Neural cell (in vitro differentiated cells): ENCODE measurements at regions not wholly inside any gene's neighbourhood (a gene's known extent, or its start where the extent isn't known, plus 50 kb on each side); places are given as distances from the start of the nearest gene placed in this dataset.

ENCODE experiments used
- EP300 ChIP-seq: fragments of 450-650 bp; conservative IDR thresholded peaks from 2 replicates; pipeline ENCODE4 v1.6.1; 2014; ENCODE audit warnings: antibody characterized with exemption, mild to moderate bottlenecking, moderate library complexity; ENCODE audit not compliant: poor library complexity, severe bottlenecking
- EZH2 ChIP-seq: fragments of 200-600, 300-800 bp; shearing (Covaris generic), sonication (generic); IDR thresholded peaks from 2 replicates; pipeline ENCODE4 v1.6.1; 2014; ENCODE audit warnings: antibody characterized with exemption, low read length, borderline replicate concordance, mild to moderate bottlenecking; ENCODE audit not compliant: insufficient read depth, poor library complexity, severe bottlenecking
- MXI1 ChIP-seq: fragments of 450-650 bp; conservative IDR thresholded peaks from 2 replicates; pipeline ENCODE4 v1.6.1; 2014; ENCODE audit warnings: antibody characterized with exemption, mild to moderate bottlenecking; ENCODE audit not compliant: poor library complexity, severe bottlenecking
- POLR2AphosphoS5 ChIP-seq: IDR thresholded peaks from 2 replicates; pipeline ENCODE4 v1.6.1; 2012
- SMC3 ChIP-seq: fragments of 450-650 bp; conservative IDR thresholded peaks from 2 replicates; pipeline ENCODE4 v1.6.1; 2014; ENCODE audit warnings: antibody characterized with exemption, mild to moderate bottlenecking, moderate library complexity; ENCODE audit not compliant: poor library complexity
- TF ChIP-seq, protein P1 (sequence below): fragments of 450-650 bp; IDR thresholded peaks from 2 replicates; pipeline ENCODE4 v1.5.1; 2014; ENCODE audit warnings: antibody characterized with exemption, mild to moderate bottlenecking, moderate library complexity; ENCODE audit not compliant: poor library complexity, severe bottlenecking

DNA sequence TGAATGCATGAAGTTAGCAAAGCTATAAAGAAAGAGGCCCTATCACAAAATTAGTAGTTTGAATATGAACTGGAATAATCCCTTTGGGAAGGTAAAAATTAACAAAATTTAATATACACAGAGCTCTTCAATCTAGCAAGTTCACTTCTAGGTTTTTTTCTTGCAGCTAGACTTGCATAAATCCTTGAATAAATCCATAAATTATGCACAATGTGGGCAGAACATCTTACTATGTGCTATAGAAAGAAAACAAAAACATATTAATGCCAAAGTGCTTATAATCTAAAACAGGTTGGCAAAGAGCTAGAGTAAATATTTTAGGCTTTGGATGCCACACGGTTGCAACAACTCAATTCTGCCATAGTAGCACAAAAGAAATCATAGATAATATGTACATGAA lies 138.5 kb upstream of the FREM1 start:
- TF ChIP-seq EP300 (no peak), EZH2 (no peak), SMC3 (no peak), MXI1 (no peak), POLR2AphosphoS5 (no peak)
- TF ChIP-seq, protein P1, sequence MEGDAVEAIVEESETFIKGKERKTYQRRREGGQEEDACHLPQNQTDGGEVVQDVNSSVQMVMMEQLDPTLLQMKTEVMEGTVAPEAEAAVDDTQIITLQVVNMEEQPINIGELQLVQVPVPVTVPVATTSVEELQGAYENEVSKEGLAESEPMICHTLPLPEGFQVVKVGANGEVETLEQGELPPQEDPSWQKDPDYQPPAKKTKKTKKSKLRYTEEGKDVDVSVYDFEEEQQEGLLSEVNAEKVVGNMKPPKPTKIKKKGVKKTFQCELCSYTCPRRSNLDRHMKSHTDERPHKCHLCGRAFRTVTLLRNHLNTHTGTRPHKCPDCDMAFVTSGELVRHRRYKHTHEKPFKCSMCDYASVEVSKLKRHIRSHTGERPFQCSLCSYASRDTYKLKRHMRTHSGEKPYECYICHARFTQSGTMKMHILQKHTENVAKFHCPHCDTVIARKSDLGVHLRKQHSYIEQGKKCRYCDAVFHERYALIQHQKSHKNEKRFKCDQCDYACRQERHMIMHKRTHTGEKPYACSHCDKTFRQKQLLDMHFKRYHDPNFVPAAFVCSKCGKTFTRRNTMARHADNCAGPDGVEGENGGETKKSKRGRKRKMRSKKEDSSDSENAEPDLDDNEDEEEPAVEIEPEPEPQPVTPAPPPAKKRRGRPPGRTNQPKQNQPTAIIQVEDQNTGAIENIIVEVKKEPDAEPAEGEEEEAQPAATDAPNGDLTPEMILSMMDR = no peak
